Hepatocyte (in vitro differentiated cells): ENCODE measurements at regions not wholly inside any gene's neighbourhood (a gene's known extent, or its start where the extent isn't known, plus 50 kb on each side); places are given as distances from the start of the nearest gene placed in this dataset.

ENCODE experiments used
- DNase-seq: peaks from one replicate; pipeline ENCODE4 v3.0.0-alpha.2; 2016; ENCODE audit warnings: low spot score
- H2AFZ ChIP-seq: fragments of 200-600 bp; sonication (generic); 2 replicates; pipeline ENCODE4 v1.6.0; 2016; ENCODE audit warnings: antibody characterized with exemption, mild to moderate bottlenecking
- H3K27ac ChIP-seq: fragments of 200-600 bp; sonication (generic); 2 replicates; pipeline ENCODE4 v1.5.1; 2016; ENCODE audit warnings: mild to moderate bottlenecking
- H3K27me3 ChIP-seq: fragments of 200-600 bp; sonication (generic); 2 replicates; pipeline ENCODE4 v1.6.1; 2016
- H3K36me3 ChIP-seq: fragments of 200-600 bp; sonication (generic); replicated peaks from 2 replicates; pipeline ENCODE4 v1.5.1; 2016; ENCODE audit warnings: low read depth; ENCODE audit not compliant: insufficient read depth
- H3K4me1 ChIP-seq: fragments of 200-600 bp; sonication (generic); 2 replicates; pipeline ENCODE4 v1.5.1; 2016; ENCODE audit warnings: mild to moderate bottlenecking, moderate library complexity; ENCODE audit not compliant: insufficient read depth
- H3K4me2 ChIP-seq: fragments of 200-600 bp; sonication (generic); 2 replicates; pipeline ENCODE4 v1.6.0; 2016
- H3K4me3 ChIP-seq: fragments of 200-600 bp; sonication (generic); 2 replicates; pipeline ENCODE4 v1.5.1; 2016; ENCODE audit warnings: mild to moderate bottlenecking
- H3K79me2 ChIP-seq: fragments of 200-600 bp; sonication (generic); 2 replicates; pipeline ENCODE4 v1.6.0; 2017; ENCODE audit warnings: mild to moderate bottlenecking
- H3K9me2 ChIP-seq: fragments of 200-600 bp; sonication (generic); replicated peaks from 2 replicates; pipeline ENCODE4 v1.6.0; 2017; ENCODE audit warnings: mild to moderate bottlenecking; ENCODE audit not compliant: insufficient read depth
- H3K9me3 ChIP-seq: fragments of 200-600 bp; sonication (generic); 2 replicates; pipeline ENCODE4 v1.5.1; 2016; ENCODE audit warnings: low read depth, mild to moderate bottlenecking
- H4K20me1 ChIP-seq: fragments of 200-600 bp; sonication (generic); 2 replicates; pipeline ENCODE4 v1.6.0; 2016; ENCODE audit warnings: mild to moderate bottlenecking; ENCODE audit not compliant: insufficient read depth, poor library complexity, severe bottlenecking
- CTCF ChIP-seq: fragments of 200-600 bp; sonication (generic); IDR thresholded peaks from 2 replicates; pipeline ENCODE4 v1.5.1; 2016; ENCODE audit warnings: antibody characterized with exemption, mild to moderate bottlenecking; ENCODE audit not compliant: poor library complexity
- EZH2 ChIP-seq: fragments of 200-600 bp; sonication (generic); IDR thresholded peaks from 2 replicates; pipeline ENCODE4 v1.6.1; 2016; ENCODE audit warnings: antibody characterized with exemption, mild to moderate bottlenecking, borderline replicate concordance
- EZH2phosphoT487 ChIP-seq: fragments of 200-600 bp; sonication (generic); IDR thresholded peaks from one replicate; pipeline ENCODE4 v1.6.1; 2018; ENCODE audit warnings: antibody characterized with exemption, mild to moderate bottlenecking, low read depth, moderate library complexity; ENCODE audit not compliant: unreplicated experiment, severe bottlenecking
- WGBS: methylation state at CpG from one replicate; pipeline ENCODE4 v1.1.6; 2016; ENCODE audit warnings: low lambda C conversion rate; ENCODE audit errors: missing lambda C conversion rate; 5-methylcytosine and 5-hydroxymethylcytosine counted together

DNA sequence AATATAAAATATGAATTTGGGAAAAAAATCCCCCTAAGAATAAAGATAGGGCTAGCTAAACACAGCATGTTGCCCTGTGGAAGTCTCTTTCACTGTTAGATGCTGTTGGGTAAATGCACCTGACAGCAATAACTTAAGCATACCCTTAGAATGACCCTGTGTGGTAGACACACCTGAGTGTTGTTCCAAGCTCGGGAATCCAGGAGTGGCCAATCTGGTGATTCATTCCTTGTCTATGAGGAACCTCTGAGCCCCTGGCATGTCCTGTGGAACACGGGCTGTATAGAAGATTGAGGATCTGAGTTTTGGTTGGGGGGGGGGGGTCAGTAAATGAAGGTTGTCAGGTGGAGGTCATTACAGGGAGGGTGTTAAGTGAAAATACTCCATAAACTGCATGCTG is 730.0 kb upstream of the IGFBP3 start:
- Histone ChIP-seq H3K36me3 (no peaks in the 10 kb centered on the region), H3K27me3 (no peaks in the 10 kb centered on the region), H3K79me2 (no peaks in the 10 kb centered on the region), H3K9me3 (no peaks in the 10 kb centered on the region), H4K20me1 (no peaks in the 10 kb centered on the region), H3K4me3 (no peak overlapping the region), H3K4me2 (peak overlapping the region; percentile 44), H3K9me2 (no peaks in the 10 kb centered on the region), H2AFZ (no peak overlapping the region), H3K27ac (peak overlapping the region; percentile 95), H3K4me1 (peaks cover 19% of the 10 kb centered on the region)
- DNase-seq = peak; percentile 81
- TF ChIP-seq EZH2phosphoT487 (no peak), EZH2 (no peak), CTCF (no peak)
- WGBS = 51% methylated on average over 2 of the region's 2 CpGs

DNA sequence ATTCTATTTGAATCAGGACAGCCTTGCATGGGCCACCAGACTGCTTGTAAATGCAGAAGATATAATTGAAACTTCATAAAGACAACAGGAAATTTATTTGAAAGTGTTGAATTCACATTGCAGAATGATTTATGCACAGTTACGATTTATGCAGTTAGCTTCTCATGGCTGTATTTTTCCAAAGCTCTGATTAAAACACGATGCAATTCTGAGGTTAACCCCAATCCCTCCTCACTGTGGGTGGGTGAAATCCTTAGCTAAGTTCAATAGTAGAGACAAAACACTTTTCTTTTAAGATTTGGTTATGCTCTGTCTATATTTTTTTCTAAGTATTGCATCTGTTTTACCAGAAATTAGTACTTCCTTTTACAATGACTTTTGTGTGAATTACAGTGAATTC is 728.8 kb upstream of the IGFBP3 start:
- H3K27me3 ChIP-seq = no peaks in the 10 kb centered on the region
- no peak overlapping the region for H2AFZ ChIP-seq
- H3K79me2 ChIP-seq = no peaks in the 10 kb centered on the region
- no peak overlapping the region for H3K4me2 ChIP-seq
- WGBS = 81% methylated on average over 2 of the region's 2 CpGs
- no peak overlapping the region for H3K4me3 ChIP-seq
- H3K9me2 ChIP-seq = no peaks in the 10 kb centered on the region
- peaks cover 19% of the 10 kb centered on the region for H3K4me1 ChIP-seq
- H3K36me3 ChIP-seq = no peaks in the 10 kb centered on the region
- TF ChIP-seq CTCF = no peak
- TF ChIP-seq EZH2phosphoT487 = no peak
- TF ChIP-seq EZH2 = no peak
- peak overlapping the region; percentile 60 for H3K27ac ChIP-seq
- H3K9me3 ChIP-seq = no peaks in the 10 kb centered on the region
- no peaks in the 10 kb centered on the region for H4K20me1 ChIP-seq
- DNase-seq = no peak

DNA sequence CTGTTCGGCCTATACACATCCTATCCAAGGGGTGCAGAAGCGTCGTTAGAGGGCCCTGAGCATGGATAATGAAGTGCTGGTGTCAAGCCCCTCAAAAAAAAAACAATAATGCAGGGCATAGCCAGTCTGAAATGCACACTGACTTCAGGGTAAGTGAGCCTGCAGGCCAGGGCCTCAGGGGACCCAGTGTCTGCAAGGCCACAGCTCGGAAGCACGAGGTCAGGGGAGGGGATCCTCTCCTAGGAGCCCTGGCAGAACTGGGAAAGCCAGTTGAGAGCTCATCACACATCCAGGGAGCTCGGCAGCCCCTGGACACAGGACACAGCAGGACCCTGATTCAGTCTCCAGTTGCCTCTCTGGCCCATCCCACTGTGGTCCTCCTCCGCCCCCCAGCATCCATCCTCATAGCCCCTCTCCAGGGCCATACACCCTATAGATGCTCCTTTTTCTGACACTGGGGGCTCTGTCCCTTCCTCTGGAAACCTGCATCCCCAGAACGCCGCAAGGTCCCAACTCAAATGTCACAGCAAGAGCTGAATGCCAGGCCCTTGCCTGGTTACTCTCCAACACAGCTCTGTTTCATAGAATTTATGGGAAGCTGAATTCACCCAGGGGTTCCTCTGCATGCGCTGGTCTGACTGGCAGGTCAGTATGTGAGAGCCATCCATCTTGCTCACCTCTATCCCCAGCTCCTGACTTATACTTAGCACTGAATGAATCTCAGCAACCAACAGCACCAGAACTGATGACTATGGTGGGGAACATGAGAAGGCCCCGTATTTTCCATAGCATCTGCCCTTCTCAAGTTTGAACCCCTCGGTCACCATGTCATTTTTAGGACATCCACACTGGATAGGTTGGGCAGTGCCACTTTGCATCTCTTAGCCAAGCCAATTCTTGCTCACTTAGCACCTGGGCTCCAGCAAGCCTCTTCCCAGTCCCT is 717.0 kb upstream of the IGFBP3 start:
- Histone ChIP-seq H3K4me1 (no peaks in the 10 kb centered on the region), H3K9me2 (no peaks in the 10 kb centered on the region), H3K4me3 (no peak overlapping the region), H3K36me3 (no peaks in the 10 kb centered on the region), H4K20me1 (no peaks in the 10 kb centered on the region), H2AFZ (no peak overlapping the region), H3K27me3 (no peaks in the 10 kb centered on the region), H3K27ac (no peak overlapping the region), H3K4me2 (no peak overlapping the region), H3K79me2 (no peaks in the 10 kb centered on the region), H3K9me3 (no peaks in the 10 kb centered on the region)
- no peak for DNase-seq
- WGBS = 85% methylated on average over 12 of the region's 12 CpGs
- no peak for TF ChIP-seq EZH2phosphoT487
- TF ChIP-seq EZH2 = no peak
- no peak for TF ChIP-seq CTCF
